Uterus (tissue), 3 donors: ENCODE measurements at regions not wholly inside any gene's neighbourhood (a gene's known extent, or its start where the extent isn't known, plus 50 kb on each side); places are given as distances from the start of the nearest gene placed in this dataset.

Experiments used
- DNase-seq, 2 donors: peaks; one replicate each; pipeline ENCODE4 v3.0.0-alpha.2; 2019 to 2020
- H3K27ac ChIP-seq, 2 donors: fragments of 200-600 bp; sonication (generic); 1 replicate in 1 of 2; 2 replicates in 1 of 2; pipeline ENCODE4 v1.5.1; 2016 to 2018
- H3K27me3 ChIP-seq, 2 donors: fragments of 200-600 bp; sonication (generic); one replicate each; pipeline ENCODE4 v1.5.1; 2018 to 2019; ENCODE audit warnings: control low read depth in 1 of 2
- H3K36me3 ChIP-seq, 2 donors: fragments of 200-600 bp; sonication (generic); one replicate each; pipeline ENCODE4 v1.5.1; 2019; ENCODE audit warnings: control low read depth in 1 of 2
- H3K4me1 ChIP-seq, 2 donors: fragments of 200-600 bp; sonication (generic); one replicate each; pipeline ENCODE4 v1.5.1; 2018 to 2019; ENCODE audit warnings: control low read depth in 1 of 2
- H3K4me3 ChIP-seq, 2 donors: fragments of 200-600 bp; sonication (generic); 1 replicate in 1 of 2; 2 replicates in 1 of 2; pipeline ENCODE4 v1.5.1; 2018 to 2019; ENCODE audit warnings: mild to moderate bottlenecking in 1 of 2
- H3K9me3 ChIP-seq, 2 donors: fragments of 200-600 bp; sonication (generic); one replicate each; pipeline ENCODE4 v1.5.1; 2019; ENCODE audit warnings: control low read depth in 1 of 2
- CTCF ChIP-seq, 4 experiments: fragments of 200-600 bp in 2 of 4; fragments of 450-650 bp in 2 of 4; sonication (generic) in 2 of 4; IDR thresholded peaks; one replicate each; pipeline ENCODE4 v1.5.1; 2016 to 2019; ENCODE audit warnings: antibody characterized with exemption in 4 of 4, mild to moderate bottlenecking in 2 of 4, moderate library complexity in 1 of 4
- POLR2A ChIP-seq, 2 donors: fragments of 450-650 bp; IDR thresholded peaks; one replicate each; pipeline ENCODE4 v1.6.1; 2016; ENCODE audit warnings: antibody characterized with exemption in 2 of 2, mild to moderate bottlenecking in 1 of 2, moderate library complexity in 1 of 2
- intact Hi-C: fragments of 100-400 bp; cut with DNase I; formaldehyde crosslinking; loops from one replicate; pipeline ENCODE4 v1.15.1; 2023; ENCODE audit warnings: low total_unique reads
- donor health status: DM: yes; HTN: yes; CAD: no.

GRCh38 chr3:159657629-159658028 lies 331.0 kb upstream of the IL12A start:
- intact Hi-C loops = no loop called here
- no peak for TF ChIP-seq POLR2A (IDR thresholded peaks at IDR 0.05)
- TF ChIP-seq CTCF (IDR thresholded peaks at IDR 0.05) = no peak
- H3K27me3 ChIP-seq = no peaks in the 10 kb centered on the region
- H3K36me3 ChIP-seq = no peaks in the 10 kb centered on the region
- H3K4me1 ChIP-seq = no peaks in the 10 kb centered on the region
- DNase-seq = no peak
- no peak overlapping the region for H3K4me3 ChIP-seq
- no peak overlapping the region for H3K27ac ChIP-seq
- H3K9me3 ChIP-seq = no peaks in the 10 kb centered on the region

GRCh38 chr3:159660326-159660725 lies 328.3 kb upstream of the IL12A start:
- H3K36me3 ChIP-seq = no peaks in the 10 kb centered on the region
- intact Hi-C loops = no loop called here
- TF ChIP-seq CTCF (IDR thresholded peaks at IDR 0.05) = no peak
- TF ChIP-seq POLR2A (IDR thresholded peaks at IDR 0.05) = no peak
- no peaks in the 10 kb centered on the region for H3K27me3 ChIP-seq
- H3K4me3 ChIP-seq = no peak overlapping the region
- H3K27ac ChIP-seq = no peak overlapping the region
- H3K9me3 ChIP-seq = no peaks in the 10 kb centered on the region
- no peak for DNase-seq
- no peaks in the 10 kb centered on the region for H3K4me1 ChIP-seq

- Histone ChIP-seq H3K36me3 (no peaks in the 10 kb centered on the region), H3K9me3 (no peaks in the 10 kb centered on the region), H3K27me3 (no peaks in the 10 kb centered on the region), H3K4me1 (no peaks in the 10 kb centered on the region), H3K4me3 (no peak overlapping the region), H3K27ac (no peak overlapping the region)
- TF ChIP-seq CTCF (IDR thresholded peaks at IDR 0.05) (no peak), POLR2A (IDR thresholded peaks at IDR 0.05) (no peak)
- DNase-seq = no peak
- intact Hi-C loops = no loop called here
These were observed 327.7 kb upstream of the IL12A start for GRCh38 chr3:159660901-159661300.

GRCh38 chr3:159662549-159662948 lies 326.1 kb upstream of the IL12A start:
- DNase-seq = no peak

GRCh38 chr3:159664006-159664405 lies 324.6 kb upstream of the IL12A start:
- TF ChIP-seq CTCF (IDR thresholded peaks at IDR 0.05) (no peak), POLR2A (IDR thresholded peaks at IDR 0.05) (no peak)
- Histone ChIP-seq H3K9me3 (no peaks in the 10 kb centered on the region), H3K27me3 (no peaks in the 10 kb centered on the region), H3K4me1 (no peaks in the 10 kb centered on the region), H3K27ac (no peak overlapping the region), H3K36me3 (no peaks in the 10 kb centered on the region), H3K4me3 (no peak overlapping the region)
- no peak for DNase-seq
- intact Hi-C loops = no loop called here

More at GRCh38 chr3:159662549-159662948, 326.1 kb upstream of the IL12A start:
- Histone ChIP-seq H3K4me1 (no peaks in the 10 kb centered on the region), H3K27ac (no peak overlapping the region), H3K36me3 (no peaks in the 10 kb centered on the region), H3K9me3 (no peaks in the 10 kb centered on the region), H3K4me3 (no peak overlapping the region), H3K27me3 (no peaks in the 10 kb centered on the region)
- intact Hi-C loops = no loop called here
- TF ChIP-seq POLR2A (IDR thresholded peaks at IDR 0.05) (no peak), CTCF (IDR thresholded peaks at IDR 0.05) (no peak)
